ENCODE measurements at regions not wholly inside any gene's neighbourhood (a gene's known extent, or its start where the extent isn't known, plus 50 kb on each side); places are given as distances from the start of the nearest gene placed in this dataset.

DNA sequence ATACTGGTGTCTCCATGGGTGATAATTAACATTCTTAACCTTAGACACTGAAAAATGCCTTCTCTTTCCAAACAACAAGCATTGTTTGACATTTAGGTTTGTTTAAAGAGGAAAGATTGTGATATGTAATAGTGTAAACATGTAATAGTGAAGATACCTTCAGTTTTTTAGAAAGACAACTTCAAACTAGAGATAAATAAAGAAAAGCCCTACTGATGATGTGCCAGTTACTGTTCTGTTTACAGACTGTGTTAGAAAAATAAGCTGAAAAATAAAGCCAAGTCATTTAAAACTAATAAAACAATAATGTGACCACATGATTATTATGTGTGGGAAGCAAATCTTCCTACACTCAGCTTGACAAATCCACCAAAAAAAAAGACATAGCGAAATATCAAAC is 2035.3 kb upstream of the TENM3 start:
- DNase-seq = no peak

DNA sequence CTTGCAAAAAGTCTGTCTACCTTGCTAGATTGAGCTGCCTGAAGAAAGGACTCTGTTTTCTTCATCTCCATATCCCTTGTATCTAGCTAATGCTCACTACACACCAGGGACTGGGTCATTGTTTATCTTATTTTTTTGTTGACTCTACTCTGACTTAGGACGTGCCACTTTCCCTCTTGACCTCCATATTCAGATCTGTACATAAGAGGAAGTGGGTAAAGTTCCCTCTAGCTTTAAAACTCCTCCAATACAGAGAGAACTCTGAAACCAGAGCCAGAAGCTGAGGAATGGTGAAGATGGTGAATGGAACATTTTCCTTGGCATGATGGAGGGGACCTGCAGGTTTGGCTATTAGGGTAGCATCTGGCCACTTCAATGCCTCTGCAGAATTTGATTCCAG is 2026.1 kb upstream of the TENM3 start:
- DNase-seq = no peak

DNA sequence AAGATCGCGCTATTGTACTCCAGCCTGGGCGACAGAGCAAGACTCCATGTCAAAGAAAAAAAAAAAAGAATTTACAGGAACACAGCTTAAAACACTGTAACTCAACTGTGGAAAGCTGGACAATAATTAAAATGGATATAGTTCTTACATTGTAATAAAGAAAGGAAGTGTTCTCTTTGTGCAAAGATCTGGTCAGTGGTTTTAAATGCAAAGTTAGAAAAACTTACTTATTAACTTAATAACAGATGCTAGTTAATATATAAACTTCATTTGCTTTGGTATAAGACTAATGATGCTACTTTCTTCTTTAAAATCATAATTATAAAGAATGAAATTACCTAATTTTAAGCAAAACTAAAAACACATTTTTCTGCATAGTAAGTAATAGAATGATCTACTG is 2024.1 kb upstream of the TENM3 start:
- DNase-seq = no peak

DNA sequence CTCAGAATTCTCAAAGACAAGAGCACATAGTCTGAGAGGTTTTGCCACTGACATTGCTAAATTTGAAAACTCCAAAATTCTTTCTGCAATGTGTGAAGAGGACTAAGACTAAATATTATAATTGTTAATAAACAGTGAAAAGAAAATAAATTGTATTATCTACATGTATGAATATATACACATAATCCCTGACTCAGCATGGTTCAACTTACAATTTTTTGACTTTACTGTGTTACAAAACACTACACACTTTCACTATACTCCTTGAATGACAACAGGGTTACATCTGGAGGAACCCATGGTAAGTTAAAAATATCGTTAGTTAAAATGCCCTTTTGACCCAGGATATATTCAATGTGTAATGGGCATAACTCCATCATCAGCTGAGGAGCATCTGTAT is 2017.2 kb upstream of the TENM3 start:
- no peak for DNase-seq

DNA sequence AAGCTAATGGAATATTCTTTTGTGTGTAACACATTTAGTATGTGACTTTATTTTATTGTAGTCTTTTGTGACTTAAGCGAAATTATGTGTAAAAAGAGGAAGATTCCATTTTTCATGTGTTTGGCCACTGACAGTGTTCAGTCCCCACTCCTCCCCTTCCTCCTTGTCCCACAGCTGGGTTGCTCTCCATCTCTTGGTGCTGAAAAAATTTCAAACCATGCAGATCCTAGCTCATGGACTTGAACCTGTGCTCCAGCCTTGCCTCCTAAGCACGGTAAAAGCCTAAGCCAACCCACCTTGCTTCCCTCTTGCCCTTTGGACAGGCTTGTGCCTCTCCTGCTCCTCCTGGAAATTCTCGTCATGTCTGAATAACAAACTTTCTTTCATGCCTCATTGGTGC is 2008.5 kb upstream of the TENM3 start:
- DNase-seq = no peak

DNA sequence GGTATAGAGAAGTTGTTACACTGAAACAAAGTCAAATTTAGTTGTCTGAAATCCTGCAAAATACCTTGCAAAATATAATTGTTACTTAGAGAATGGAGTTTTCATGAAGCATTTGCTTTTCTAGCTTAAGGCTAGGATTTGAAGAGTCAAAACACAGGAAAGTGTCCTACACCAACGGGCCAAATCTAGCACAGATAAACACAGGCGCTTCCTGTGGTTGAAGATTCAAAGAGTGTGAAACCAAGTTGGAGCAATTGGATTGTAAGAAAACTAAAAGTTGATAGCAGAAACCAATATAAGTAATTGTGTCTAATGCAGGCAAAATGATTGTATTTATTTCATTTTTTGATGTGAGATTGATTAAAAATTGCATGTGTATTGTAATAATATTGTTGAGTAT is 2002.5 kb upstream of the TENM3 start:
- no peak for DNase-seq

DNA sequence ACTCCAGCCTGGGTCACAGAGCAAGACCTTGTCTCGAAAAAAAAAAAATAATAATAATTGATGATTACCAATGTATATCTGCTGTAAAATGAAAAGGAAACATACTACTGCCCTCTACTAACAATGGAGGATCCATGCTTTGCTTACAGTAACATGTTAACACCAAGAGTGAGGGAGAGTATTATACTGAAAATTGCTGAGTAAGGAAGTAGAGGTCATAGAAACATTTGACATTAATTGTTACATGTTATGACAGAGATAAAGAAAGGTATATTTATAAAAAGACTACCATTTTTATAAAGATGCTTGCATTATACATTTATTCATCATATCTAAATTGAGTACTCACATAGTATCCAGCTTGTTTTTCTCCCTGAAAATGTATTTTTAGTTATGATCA is 1989.8 kb upstream of the TENM3 start:
- DNase-seq = no peak

DNA sequence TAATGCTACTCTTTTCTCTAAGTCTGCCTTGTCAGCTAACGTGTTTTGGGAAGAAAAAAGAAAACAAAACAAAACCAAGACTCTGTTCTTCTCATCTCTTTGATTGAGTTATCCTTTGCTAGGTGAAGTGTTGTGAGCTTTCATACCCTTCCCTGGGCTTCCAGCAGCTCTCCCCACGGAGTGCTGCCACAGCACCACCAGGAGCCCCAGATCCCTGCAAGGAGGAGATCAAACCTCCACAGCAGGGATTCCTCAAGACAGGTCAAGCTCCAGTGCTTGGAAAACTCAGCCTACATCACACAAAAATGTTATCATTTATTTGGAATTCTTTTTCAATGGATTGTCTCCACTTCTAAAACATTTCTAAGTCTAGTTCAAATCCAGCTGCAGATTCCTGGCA is 1981.9 kb upstream of the TENM3 start:
- no peak for DNase-seq

DNA sequence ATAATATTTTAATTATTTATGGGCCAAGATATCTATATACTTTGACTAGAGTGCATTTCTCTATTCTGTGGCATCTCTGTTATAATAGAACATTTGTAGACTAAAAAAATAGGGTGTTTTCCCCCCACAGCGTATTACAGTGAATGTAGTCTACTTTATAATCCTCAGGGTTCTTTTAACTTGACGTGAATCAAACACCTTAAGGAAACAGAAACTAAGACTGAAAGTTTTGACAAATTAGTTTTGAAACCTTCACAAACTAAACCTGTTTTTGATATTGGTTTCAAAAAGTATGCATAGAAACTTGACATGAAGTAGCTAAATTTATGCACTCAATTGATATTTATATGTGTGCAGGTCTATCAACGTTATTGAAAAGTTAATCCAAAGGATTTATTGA is 1963.1 kb upstream of the TENM3 start:
- DNase-seq = no peak

DNA sequence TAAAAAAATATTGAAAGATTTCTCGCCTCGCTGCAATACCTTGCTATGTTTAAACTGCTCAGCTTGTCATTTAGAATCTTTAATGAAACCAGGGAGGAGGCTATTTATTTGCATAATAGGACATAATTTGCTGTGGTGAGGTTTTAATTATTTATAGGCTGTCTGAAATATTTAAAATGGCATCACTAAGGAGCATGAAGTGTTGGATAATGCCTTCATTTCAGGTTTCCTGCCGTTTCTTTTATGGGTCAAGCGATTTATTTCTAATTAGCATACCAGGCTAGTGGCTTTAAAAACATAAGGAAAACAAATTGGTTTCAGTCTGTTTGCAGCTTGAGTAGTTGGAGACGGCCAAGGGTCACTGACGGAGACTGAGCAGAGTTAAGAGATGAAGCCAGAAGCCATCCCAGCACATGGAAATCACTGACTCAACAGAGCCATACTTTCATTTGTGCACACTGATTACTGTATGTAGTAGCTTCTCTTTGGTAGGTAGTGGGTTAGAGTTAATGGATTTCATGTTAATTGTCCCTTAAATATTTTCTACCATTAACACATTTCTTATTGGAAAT is 1962.4 kb upstream of the TENM3 start:
- DNase-seq = no peak

DNA sequence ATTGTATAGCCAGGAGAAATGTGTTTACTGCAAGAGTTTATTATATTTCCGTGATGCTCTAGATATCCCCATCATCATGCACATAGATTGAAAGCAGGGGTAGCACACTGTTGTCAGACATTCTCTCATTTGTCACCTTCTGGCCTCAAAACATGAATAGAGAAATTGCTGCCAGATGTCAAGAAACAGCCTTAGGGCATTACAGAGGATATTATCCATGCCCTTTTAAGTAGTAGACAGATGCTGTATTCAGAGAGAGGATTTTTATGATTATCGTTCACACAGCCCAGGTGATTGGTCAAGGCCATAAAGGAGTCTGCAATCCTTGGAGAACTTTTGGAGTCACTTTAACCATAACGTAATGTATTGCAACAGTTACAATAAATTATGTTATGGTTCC is 1961.5 kb upstream of the TENM3 start:
- DNase-seq = no peak

DNA sequence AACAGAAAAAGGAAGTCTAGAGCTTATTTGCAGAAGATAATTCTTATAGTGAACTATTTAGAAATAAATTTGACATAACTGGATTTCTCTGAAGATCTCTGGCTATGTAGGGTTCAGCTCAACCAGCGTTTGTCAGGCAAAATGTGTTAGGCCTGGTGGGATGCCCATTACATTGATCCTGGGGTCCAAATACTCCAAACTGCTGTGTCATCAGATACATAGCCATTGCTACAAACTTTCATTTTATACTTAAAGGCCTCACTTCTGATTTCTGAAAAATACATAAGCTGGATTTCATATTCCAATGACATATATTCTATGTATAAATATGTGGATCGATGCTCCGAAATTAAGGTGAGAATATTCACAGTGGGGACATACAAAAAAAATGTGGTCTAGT is 1958.9 kb upstream of the TENM3 start:
- no peak for DNase-seq

DNA sequence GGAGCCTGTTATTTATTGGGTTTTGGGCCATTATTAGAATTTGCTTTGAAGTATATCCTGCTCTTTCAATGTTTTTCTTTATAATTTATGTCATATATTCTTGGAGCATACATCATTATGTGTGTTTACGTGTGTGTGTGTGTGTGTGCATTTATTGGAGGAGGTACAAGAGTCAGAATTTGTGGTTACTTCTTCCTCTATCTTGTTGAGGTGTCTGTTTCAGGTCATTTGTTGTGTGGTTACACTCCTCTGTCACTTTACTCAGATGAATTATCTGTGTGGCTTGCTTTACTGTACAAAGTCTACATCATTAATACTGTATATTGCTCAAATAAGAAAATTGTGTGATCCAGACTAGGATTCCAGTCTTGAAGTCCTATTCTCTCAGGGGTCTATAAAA is 1957.4 kb upstream of the TENM3 start:
- DNase-seq = no peak

DNA sequence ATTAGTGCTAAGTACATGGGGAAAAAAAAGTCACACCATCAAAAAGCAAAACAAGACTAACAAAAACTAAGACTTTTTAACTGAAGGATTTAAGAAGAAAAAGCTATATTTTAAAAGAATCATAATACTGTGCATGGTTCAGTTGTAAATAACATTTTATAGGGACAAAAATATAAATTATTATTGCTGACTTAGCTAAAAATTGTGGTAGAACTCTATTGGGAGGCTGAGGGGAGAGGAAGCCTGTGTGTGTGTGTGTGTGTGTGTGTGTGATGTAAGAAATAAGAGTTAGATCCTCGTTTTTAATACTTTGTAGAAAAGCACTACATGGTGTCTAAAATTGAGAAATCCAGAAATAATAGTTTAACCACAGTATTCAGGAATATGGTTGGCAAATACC is 1950.9 kb upstream of the TENM3 start:
- no peak for DNase-seq

DNA sequence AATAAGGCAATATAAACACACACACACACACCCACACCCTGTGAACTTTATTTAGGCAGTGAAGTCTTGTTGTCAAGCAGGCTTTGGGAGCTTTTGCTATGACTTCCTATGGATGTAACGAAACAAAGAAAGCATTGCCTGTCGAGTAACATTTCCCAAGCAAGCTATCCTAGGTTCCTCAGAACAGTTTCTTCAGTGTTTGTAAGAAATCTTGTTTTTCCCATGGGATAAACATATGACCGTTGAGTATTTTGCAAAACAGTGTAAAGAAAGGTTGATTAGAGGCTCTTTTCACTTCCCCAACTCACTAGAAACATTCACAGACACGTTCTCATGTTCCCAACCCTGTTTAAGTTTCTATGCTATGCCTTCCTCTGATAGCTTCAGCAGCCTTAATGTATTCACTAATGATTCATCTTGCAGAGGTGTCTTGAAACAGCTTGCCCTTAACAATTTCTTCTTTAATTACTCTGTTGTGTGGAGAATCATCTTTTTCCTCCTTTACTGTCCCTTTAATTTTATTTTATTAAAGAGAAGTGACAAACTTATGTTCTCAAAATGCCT is 1947.1 kb upstream of the TENM3 start:
- DNase-seq = no peak

DNA sequence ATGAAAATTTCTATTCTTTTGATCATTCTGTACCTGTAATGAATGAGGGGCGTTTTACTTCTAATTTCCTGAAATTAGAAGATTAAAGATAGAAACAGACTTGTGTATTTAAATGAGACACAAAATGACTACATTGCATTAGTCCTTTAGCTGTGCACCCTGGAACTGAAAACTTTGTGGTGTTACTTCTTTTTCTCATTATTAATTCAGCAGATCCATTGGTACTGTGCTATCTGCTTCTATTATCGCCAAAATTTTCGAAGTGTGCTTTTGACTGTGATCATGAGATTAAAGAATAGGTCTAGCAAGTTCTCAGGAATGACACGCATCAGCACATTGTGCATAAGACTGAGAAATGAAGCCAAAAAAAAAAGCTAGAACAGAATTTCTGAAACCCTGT is 1938.9 kb upstream of the TENM3 start:
- no peak for DNase-seq

DNA sequence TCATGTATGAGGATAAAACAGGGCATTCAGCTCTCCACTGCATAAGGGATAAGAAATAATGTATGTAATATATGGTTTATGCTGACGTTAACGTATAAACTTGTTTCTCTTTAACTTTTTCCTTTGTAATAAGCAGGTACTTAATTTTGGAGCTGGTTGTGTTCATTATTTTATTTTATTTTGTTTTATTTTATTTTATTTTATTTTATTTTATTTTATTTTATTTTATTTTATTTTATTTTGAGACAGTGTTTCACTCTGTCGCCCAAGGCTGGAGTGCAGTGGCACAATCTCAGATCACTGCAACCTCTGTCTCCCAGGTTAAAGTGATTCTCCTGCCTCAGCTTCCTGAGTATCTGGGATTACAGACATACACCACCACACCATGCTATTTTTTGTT is 1932.6 kb upstream of the TENM3 start:
- no peak for DNase-seq

DNA sequence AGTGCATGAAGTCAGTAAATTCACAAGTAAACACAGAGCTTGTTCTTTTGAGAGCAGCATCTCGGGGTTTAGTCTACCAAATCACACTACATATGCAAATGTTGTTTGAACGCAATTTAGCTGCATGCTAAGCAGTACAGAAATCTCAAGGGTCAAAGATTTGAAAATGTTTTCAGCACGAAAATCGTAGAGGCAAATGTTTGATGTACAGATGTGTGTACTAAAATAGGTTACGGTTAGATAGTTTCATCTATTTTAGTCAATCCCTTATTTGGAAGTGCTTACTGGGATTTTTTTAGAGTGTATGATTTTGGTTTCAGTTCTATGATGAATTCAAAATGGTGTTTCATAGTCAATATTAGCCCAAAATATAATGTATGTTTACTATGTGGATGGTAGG is 1928.2 kb upstream of the TENM3 start:
- DNase-seq = no peak

DNA sequence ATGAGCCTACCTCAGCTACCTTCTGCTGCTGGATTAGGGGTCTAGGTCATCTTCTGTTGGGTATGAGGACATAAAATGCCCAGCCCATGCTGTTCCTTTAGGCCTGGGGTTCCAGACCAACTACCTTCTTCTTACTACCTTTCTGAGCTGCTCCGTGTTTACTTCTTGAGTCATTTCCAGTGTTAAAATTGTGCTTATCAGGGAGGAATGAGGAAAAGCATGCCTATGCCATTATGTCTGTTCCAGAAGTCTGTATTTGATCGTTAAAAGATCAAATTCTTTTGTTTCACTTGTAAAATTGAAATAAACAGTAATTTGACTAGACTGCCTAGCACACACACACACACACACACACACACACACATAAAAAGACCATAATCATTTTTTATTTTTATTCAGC is 1912.7 kb upstream of the TENM3 start:
- DNase-seq = no peak

DNA sequence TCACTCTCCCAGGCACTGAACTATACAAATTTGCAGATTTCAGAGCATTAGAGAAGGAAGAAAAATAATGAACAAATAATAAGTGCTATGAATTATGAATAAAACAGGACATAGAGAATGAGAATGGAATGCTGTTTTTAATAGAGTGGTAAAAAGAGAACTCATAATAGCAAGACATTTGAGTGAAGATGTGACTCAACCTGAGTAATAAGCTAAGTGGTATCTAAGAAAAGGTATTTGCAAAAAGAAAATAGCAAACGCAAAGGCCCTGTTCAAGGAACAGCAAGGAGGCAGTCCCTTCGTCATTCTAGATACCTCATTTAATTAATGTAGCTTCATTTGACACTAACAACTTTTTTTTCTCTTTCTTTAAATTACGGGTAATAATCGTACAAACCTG is 1910.0 kb upstream of the TENM3 start:
- DNase-seq = no peak

DNA sequence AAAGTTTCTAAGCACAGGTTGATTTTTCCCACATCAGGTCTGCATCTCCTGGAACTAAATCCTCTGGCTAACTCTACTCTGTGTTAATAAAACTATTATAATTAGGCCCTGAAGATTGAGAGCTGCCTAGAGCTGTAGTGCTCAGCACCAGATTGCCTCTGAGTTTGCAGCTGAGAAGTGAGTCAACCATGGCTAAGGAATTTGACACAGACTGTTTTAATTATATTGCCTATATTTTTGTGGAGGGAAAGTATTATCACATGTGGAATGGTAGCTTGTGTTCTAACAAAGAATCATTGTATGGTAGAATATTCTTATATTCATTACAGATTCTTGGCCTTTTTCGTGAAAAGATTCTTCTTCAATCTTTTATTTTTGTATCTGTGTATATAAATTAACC is 1907.6 kb upstream of the TENM3 start:
- DNase-seq = no peak

DNA sequence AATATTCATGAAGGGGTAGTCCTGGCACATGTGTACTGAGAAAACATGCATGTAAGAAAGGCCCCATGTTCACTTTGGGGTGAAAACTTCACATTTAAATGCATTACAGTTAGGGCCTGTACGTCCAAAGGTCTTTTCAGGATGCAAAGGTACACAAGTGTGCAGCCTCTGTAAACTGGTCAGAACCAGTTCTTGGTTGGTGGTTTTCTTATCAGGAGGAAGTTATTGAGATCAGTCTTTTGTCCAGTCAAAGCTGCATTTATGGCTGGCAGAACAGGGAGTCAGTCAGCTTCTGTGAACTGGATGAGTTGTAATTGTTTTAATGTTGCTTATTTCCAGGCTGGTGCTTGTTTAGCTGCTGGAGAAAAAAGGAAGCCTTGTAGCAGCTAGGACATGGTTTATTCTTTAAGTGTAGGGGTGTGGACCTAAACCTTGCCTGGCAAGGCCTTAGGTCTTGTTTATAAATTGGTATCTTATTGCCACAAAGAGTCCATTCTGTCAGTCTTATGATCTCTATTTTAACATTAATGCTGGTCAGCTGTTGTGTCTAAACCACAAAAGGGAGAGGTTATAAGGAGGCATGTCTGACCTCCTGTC is 1906.6 kb upstream of the TENM3 start:
- no peak for DNase-seq

DNA sequence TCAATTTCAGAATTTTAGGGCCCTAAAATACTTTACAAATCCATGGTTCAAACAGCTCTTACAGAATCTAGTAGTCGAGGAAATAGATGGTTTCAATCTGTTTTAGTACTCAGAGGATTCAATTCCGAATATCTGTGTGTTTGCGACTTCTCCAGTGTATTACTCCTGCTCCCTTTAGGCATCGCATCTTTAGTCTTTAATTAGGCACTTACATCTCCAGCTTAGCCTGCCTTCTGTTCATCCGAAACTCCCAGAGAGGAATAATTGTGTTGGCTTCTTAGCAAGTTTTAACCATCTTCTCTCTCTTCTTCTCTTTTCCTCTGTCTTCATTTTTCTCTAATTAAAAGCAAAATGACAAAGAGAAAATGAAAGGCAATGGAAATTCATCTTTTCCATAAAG is 1901.3 kb upstream of the TENM3 start:
- DNase-seq = no peak

DNA sequence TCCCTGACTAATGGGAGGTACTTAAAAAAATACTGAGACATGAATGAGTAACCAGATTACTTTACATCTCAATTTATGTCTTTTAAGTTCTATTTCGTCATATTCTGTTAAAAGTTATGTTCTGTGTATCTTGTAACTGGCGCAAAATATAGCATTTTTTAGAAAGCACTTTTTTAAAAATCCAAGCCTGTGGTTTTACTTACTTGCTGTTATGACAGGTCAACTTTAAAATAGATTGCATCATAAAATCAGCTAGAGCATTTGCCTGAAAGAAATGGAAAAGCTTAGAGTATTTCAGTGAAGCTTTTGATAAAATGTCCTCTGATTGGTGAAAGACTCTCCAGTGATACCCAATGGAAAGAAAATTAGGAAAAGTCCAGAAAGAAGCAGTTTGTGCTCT is 1892.3 kb upstream of the TENM3 start:
- no peak for DNase-seq

DNA sequence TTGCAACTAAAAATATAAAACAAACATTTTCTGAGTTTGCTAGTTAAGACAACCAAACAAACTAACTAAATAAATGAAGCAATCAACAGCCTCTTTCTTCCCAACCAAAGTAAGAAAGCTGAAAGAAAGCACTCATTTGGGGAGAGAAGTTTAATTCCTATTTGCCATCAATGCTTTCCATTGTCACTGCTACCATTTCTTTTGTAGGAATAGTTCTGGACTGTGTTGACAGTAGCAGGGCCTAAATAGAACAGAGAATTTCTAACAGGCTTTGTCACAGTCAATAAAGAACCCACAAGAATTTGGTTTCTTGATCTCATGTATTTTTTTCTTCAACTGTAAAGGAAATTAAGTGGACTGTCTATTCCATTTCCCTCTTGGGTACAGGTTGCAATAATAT is 1886.4 kb upstream of the TENM3 start:
- no peak for DNase-seq

Data from stimulated activated CD4-positive, alpha-beta T cell treated with anti-CD3 and anti-CD28 coated beads, Interleukin-12 subunit alpha, Interleukin-12 subunit beta, amount 100 ng/mL, for 4 hours (primary cell).